ENCODE measurements at regions not wholly inside any gene's neighbourhood (a gene's known extent, or its start where the extent isn't known, plus 50 kb on each side); places are given as distances from the start of the nearest gene placed in this dataset.

DNA sequence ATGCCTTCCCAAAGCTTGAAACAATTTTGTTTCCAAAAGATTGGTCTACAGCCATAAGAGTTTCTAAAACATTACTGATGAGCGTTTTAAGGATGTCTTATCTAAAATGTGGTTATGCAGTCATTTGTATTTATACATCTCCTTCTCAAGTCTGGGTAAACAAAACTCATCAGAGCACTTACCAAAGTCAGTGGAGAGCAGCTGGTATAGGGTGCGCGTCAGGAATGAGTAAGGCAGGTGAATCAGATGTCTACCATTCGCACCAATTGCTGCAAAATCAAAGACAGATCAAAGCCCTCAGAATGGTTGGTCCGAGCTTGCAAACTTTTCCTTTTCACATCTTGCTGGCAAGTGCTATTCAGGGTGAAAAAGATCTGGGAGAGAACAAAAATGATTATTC, 65.6 kb upstream of the FAM171A1 start:
- Histone ChIP-seq H3K36me3 (ENCODE audit: insufficient read depth, low read length) (no peaks in the 10 kb centered on the region), H4K20me1 (ENCODE audit: insufficient read depth, low read length) (no peaks in the 10 kb centered on the region), H3K4me1 (ENCODE audit: insufficient read depth, low read length) (peaks cover 8% of the 10 kb centered on the region), H3K9me3 (ENCODE audit: low read depth, low read length) (no peaks in the 10 kb centered on the region), H3K27ac (ENCODE audit: low read depth, low read length) (no peak overlapping the region), H3K4me2 (ENCODE audit: insufficient read depth, low read length) (no peak overlapping the region), H3K27me3 (ENCODE audit: insufficient read depth, low read length) (peaks cover 9% of the 10 kb centered on the region), H2AFZ (ENCODE audit: low read length) (no peak overlapping the region), H3K4me3 (ENCODE audit: insufficient read depth, low read length) (no peak overlapping the region), H3K79me2 (ENCODE audit: insufficient read depth, low read length) (no peaks in the 10 kb centered on the region)
- DNase-seq (ENCODE audit: insufficient read length, low spot score, missing footprints): peak; percentile 58
- TF ChIP-seq, protein P1, sequence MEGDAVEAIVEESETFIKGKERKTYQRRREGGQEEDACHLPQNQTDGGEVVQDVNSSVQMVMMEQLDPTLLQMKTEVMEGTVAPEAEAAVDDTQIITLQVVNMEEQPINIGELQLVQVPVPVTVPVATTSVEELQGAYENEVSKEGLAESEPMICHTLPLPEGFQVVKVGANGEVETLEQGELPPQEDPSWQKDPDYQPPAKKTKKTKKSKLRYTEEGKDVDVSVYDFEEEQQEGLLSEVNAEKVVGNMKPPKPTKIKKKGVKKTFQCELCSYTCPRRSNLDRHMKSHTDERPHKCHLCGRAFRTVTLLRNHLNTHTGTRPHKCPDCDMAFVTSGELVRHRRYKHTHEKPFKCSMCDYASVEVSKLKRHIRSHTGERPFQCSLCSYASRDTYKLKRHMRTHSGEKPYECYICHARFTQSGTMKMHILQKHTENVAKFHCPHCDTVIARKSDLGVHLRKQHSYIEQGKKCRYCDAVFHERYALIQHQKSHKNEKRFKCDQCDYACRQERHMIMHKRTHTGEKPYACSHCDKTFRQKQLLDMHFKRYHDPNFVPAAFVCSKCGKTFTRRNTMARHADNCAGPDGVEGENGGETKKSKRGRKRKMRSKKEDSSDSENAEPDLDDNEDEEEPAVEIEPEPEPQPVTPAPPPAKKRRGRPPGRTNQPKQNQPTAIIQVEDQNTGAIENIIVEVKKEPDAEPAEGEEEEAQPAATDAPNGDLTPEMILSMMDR (IDR thresholded peaks at IDR 0.05; ENCODE audit: extremely low read depth, low read depth, low read length): no peak

DNA sequence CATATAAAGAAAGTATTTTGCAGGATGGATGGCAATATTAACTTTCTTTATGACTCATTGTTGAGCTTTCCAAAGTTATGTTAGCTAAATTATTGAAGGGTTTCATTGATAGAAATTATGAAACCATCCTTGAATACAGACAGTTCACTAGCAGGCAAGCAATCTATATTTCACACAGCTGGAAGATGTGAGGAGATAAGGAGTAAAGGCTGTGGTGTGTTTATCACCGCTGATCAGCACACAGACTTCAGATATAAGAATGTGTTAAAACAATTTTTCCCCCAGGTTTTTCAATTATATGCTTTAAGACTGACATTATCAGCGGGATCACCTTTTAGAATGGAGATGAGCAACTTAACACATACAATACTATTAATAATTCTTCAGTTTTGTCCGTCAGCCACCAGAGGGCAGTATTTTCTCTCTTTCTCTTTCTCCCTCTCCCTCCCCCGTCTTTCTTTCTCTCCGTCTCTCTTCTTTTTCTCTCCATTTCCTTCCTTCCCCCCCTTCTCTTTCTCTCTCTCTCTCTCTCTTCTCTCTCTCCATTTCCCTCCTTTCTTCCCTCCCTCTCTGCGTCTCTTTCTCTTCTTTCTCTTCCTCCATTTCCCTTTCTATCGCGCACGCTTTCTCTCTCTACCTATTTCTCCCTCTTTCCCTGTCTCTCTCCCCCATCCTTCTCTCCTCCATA, 62.9 kb upstream of the FAM171A1 start:
- Histone ChIP-seq H3K9me3 (ENCODE audit: low read depth, low read length) (no peaks in the 10 kb centered on the region), H4K20me1 (ENCODE audit: insufficient read depth, low read length) (no peaks in the 10 kb centered on the region), H3K79me2 (ENCODE audit: insufficient read depth, low read length) (no peaks in the 10 kb centered on the region), H3K27me3 (ENCODE audit: insufficient read depth, low read length) (peaks cover 15% of the 10 kb centered on the region), H3K4me1 (ENCODE audit: insufficient read depth, low read length) (peaks cover 8% of the 10 kb centered on the region), H2AFZ (ENCODE audit: low read length) (peak overlapping the region; percentile 90), H3K4me3 (ENCODE audit: insufficient read depth, low read length) (peak overlapping the region; percentile 71), H3K36me3 (ENCODE audit: insufficient read depth, low read length) (no peaks in the 10 kb centered on the region), H3K27ac (ENCODE audit: low read depth, low read length) (no peak overlapping the region), H3K4me2 (ENCODE audit: insufficient read depth, low read length) (peak overlapping the region; percentile 90)
- DNase-seq (ENCODE audit: insufficient read length, low spot score, missing footprints): peak; percentile 79
- TF ChIP-seq, protein P1 (IDR thresholded peaks at IDR 0.05; ENCODE audit: extremely low read depth, low read depth, low read length): peak; percentile 66

DNA sequence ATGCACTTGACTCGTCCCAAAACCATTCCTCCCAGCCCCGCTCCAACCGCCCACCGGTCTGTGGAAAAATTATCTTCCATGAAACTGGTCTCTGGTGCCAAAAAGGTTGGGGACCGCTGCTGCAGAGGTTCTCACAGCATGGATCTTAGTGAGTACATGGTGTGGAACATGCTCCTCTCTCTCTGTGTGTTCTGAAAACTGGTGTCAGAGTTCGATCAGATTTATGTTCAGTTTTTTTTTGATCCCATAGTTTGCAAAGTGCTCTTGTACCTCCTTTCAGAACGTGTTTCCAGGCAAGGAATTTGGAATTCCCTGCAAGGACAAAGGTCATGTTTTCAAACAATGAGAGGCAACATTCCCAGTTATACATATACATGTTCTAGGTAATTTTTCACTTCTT, 61.2 kb upstream of the FAM171A1 start:
- no peak overlapping the region for H2AFZ ChIP-seq (ENCODE audit: low read length)
- H3K27ac ChIP-seq (ENCODE audit: low read depth, low read length): no peak overlapping the region
- TF ChIP-seq, protein P1 (IDR thresholded peaks at IDR 0.05; ENCODE audit: extremely low read depth, low read depth, low read length): no peak
- peaks cover 15% of the 10 kb centered on the region for H3K27me3 ChIP-seq (ENCODE audit: insufficient read depth, low read length)
- no peak for DNase-seq (ENCODE audit: insufficient read length, low spot score, missing footprints)
- no peaks in the 10 kb centered on the region for H3K9me3 ChIP-seq (ENCODE audit: low read depth, low read length)
- H3K4me3 ChIP-seq (ENCODE audit: insufficient read depth, low read length): no peak overlapping the region
- no peaks in the 10 kb centered on the region for H3K79me2 ChIP-seq (ENCODE audit: insufficient read depth, low read length)
- H3K4me1 ChIP-seq (ENCODE audit: insufficient read depth, low read length): peaks cover 8% of the 10 kb centered on the region
- H3K36me3 ChIP-seq (ENCODE audit: insufficient read depth, low read length): no peaks in the 10 kb centered on the region
- no peaks in the 10 kb centered on the region for H4K20me1 ChIP-seq (ENCODE audit: insufficient read depth, low read length)
- H3K4me2 ChIP-seq (ENCODE audit: insufficient read depth, low read length): no peak overlapping the region

DNA sequence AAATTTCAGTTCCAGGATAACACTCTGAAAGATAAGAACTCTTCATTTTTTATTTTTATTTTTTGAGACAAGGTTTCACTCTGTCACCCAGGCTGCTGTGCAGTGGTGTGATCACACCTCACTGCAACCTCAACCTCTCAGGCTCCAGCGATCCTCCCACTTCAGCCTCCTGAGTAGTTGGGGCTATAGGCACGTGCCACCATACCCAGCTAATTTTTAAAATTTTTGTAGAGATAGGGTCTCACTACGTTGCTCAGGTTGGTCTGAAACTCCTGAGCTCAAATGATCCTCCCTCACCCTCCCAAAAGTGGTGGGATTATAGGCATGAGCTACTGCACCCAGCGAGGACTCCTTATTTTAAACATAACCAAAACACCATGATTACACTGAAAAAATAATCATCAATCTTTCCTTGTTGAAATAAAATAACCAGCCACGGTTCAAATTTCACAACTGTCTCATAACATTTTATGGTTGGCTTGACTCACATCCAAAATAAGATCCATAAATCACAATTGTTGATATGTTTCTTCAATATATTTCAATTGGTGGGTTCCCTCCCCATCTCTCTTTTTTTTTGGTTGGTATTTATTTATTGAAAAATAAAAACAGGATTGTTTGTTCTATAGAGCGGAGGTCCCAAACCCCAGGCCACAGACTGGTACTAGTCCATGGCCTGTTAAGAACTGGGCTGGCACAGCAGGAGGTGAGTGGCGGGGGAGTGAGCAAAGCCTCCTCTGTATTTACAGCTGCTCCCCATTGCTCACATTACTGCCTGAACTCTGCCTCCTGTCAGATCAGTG, 60.1 kb upstream of the FAM171A1 start:
- no peaks in the 10 kb centered on the region for H3K79me2 ChIP-seq (ENCODE audit: insufficient read depth, low read length)
- H3K36me3 ChIP-seq (ENCODE audit: insufficient read depth, low read length): no peaks in the 10 kb centered on the region
- no peaks in the 10 kb centered on the region for H4K20me1 ChIP-seq (ENCODE audit: insufficient read depth, low read length)
- H3K4me1 ChIP-seq (ENCODE audit: insufficient read depth, low read length): peaks cover 8% of the 10 kb centered on the region
- H3K27ac ChIP-seq (ENCODE audit: low read depth, low read length): no peak overlapping the region
- H3K4me3 ChIP-seq (ENCODE audit: insufficient read depth, low read length): no peak overlapping the region
- H2AFZ ChIP-seq (ENCODE audit: low read length): no peak overlapping the region
- peaks cover 15% of the 10 kb centered on the region for H3K27me3 ChIP-seq (ENCODE audit: insufficient read depth, low read length)
- DNase-seq (ENCODE audit: insufficient read length, low spot score, missing footprints): no peak
- H3K4me2 ChIP-seq (ENCODE audit: insufficient read depth, low read length): no peak overlapping the region
- TF ChIP-seq, protein P1 (IDR thresholded peaks at IDR 0.05; ENCODE audit: extremely low read depth, low read depth, low read length): no peak
- H3K9me3 ChIP-seq (ENCODE audit: low read depth, low read length): no peaks in the 10 kb centered on the region
